Panc1 (cell line): ENCODE measurements at regions not wholly inside any gene's neighbourhood (a gene's known extent, or its start where the extent isn't known, plus 50 kb on each side); places are given as distances from the start of the nearest gene placed in this dataset.

Experiments
- ATAC-seq: fragments of 200-7000 bp; cut with Tn5 transposase; 2 replicates; pipeline ENCODE4 v1.9.1; 2020; ENCODE audit warnings: mild to moderate bottlenecking, moderate library complexity
- BruUV-seq: library from RNA; stranded (reverse); fragments of 400-500 nt; replicated peaks from 2 replicates; lab custom pipeline; 2021; lab: Mats Ljungman, UMichigan
- CTCF ChIA-PET: fragments of 300-600 bp; sonication (Branson Sonifier 250); formaldehyde crosslinking; loops from one replicate; lab custom pipeline; 2022; ENCODE audit warnings: antibody characterized with exemption; lab: Charles Lee
- POLR2A ChIA-PET: fragments of 300-600 bp; sonication (Branson Sonifier 250); formaldehyde crosslinking; loops from one replicate; lab custom pipeline; 2022; ENCODE audit warnings: antibody characterized with exemption; lab: Charles Lee
- DNase-seq: peaks from one replicate; pipeline ENCODE4 v3.0.0-alpha.2; 2010; ENCODE audit warnings: low read depth, low spot score
- H3K27ac ChIP-seq: 2 replicates; pipeline ENCODE4 v1.5.1; 2011; ENCODE audit warnings: mild to moderate bottlenecking, low read length, inconsistent platforms
- H3K27me3 ChIP-seq: fragments of 200-500 bp; sonication (Bioruptor generic); 2 replicates; pipeline ENCODE4 v1.6.0; 2014; ENCODE audit warnings: low read length, inconsistent platforms; ENCODE audit not compliant: control insufficient read depth, insufficient read depth
- H3K36me3 ChIP-seq: fragments of 200-500 bp; sonication (Bioruptor generic); 2 replicates; pipeline ENCODE4 v1.5.1; 2014; ENCODE audit warnings: inconsistent platforms, mild to moderate bottlenecking, low read length, moderate library complexity; ENCODE audit not compliant: control insufficient read depth, insufficient read depth
- H3K4me1 ChIP-seq: 2 replicates; pipeline ENCODE4 v1.5.1; 2011; ENCODE audit warnings: inconsistent platforms, mild to moderate bottlenecking, low read length, moderate library complexity; ENCODE audit not compliant: control insufficient read depth, insufficient read depth
- H3K4me3 ChIP-seq, 2 experiments: 2 replicates each; pipeline ENCODE4 v1.5.1; 2011 to 2012; ENCODE audit warnings: low read depth in 2 of 2, low read length in 2 of 2, mild to moderate bottlenecking in 2 of 2, inconsistent platforms in 1 of 2, moderate library complexity in 1 of 2
- H3K9me3 ChIP-seq: fragments of 200-500 bp; sonication (Bioruptor generic); 2 replicates; pipeline ENCODE4 v1.5.1; 2014; ENCODE audit warnings: low read depth, mild to moderate bottlenecking, inconsistent platforms, low read length, moderate library complexity; ENCODE audit not compliant: control insufficient read depth, insufficient read depth
- CTCF ChIP-seq: fragments of 450-650 bp; IDR thresholded peaks from 2 replicates; pipeline ENCODE4 v1.5.1; 2017; ENCODE audit warnings: mild to moderate bottlenecking
- POLR2AphosphoS5 ChIP-seq: IDR thresholded peaks from 2 replicates; pipeline ENCODE4 v1.6.1; 2012; ENCODE audit warnings: mild to moderate bottlenecking, low read depth, low read length, moderate library complexity
- REST ChIP-seq, 2 experiments: IDR thresholded peaks; 2 replicates each; pipeline ENCODE4 v1.6.1; 2011 to 2012; ENCODE audit warnings: low read depth in 2 of 2, control low read depth in 1 of 2, low read length in 1 of 2, mild to moderate bottlenecking in 1 of 2, moderate library complexity in 1 of 2; ENCODE audit not compliant: insufficient read depth in 1 of 2
- SIN3A ChIP-seq: IDR thresholded peaks from 2 replicates; pipeline ENCODE4 v1.6.1; 2012; ENCODE audit warnings: low read depth, mild to moderate bottlenecking, low read length, moderate library complexity, borderline replicate concordance; ENCODE audit not compliant: insufficient read depth
- TCF7L2 ChIP-seq: IDR thresholded peaks from 2 replicates; pipeline ENCODE4 v1.6.1; 2011; ENCODE audit warnings: mild to moderate bottlenecking, low read depth, low read length, inconsistent platforms
- in situ Hi-C: cut with HindIII; loops from 2 replicates; pipeline ENCODE4 v1.10.0; 2016; ENCODE audit warnings: low sequenced_read_pairs, low pct_unique_long_range_greater_than_20kb
- intact Hi-C: fragments of 100-400 bp; cut with micrococcal nuclease; formaldehyde crosslinking; loops from one replicate; pipeline ENCODE4 v1.10.0; 2022; ENCODE audit not compliant: unreplicated experiment

- DNase-seq = no peak
- ChIA-PET CTCF (no interaction called here), POLR2A (no interaction called here)
- H3K27ac ChIP-seq = no peak overlapping the region
- in situ Hi-C loops = no loop called here
- intact Hi-C loops = no loop called here
- H3K36me3 ChIP-seq = no peaks in the 10 kb centered on the region
- no peaks in the 10 kb centered on the region for H3K27me3 ChIP-seq
- no peak overlapping the region for H3K4me3 ChIP-seq
- no TSS peak for BruUV-seq
- no peak for ATAC-seq
- H3K4me1 ChIP-seq = no peaks in the 10 kb centered on the region
- H3K9me3 ChIP-seq = no peaks in the 10 kb centered on the region
- TF ChIP-seq REST (IDR thresholded peaks at IDR 0.05; ENCODE audit: insufficient read depth in 1 of 2, low read depth in 2 of 2, low read length in 1 of 2) (no peak), SIN3A (no peak), CTCF (no peak), TCF7L2 (no peak), POLR2AphosphoS5 (no peak)
These were observed 579.5 kb downstream of the RBFOX1 start for GRCh38 chr16:7912132-7912531.

- Histone ChIP-seq H3K27me3 (no peaks in the 10 kb centered on the region), H3K4me1 (no peaks in the 10 kb centered on the region), H3K4me3 (no peak overlapping the region), H3K9me3 (no peaks in the 10 kb centered on the region), H3K27ac (no peak overlapping the region), H3K36me3 (no peaks in the 10 kb centered on the region)
- intact Hi-C loops (no loop called here), in situ Hi-C loops (no loop called here)
- no TSS peak for BruUV-seq
- TF ChIP-seq CTCF (no peak), TCF7L2 (no peak), POLR2AphosphoS5 (no peak), REST (IDR thresholded peaks at IDR 0.05; ENCODE audit: insufficient read depth in 1 of 2, low read depth in 2 of 2, low read length in 1 of 2) (no peak), SIN3A (no peak)
- CTCF ChIA-PET = no interaction called here
- ATAC-seq (no peak), DNase-seq (no peak)
- POLR2A ChIA-PET = no interaction called here
These were observed 577.5 kb downstream of the RBFOX1 start for GRCh38 chr16:7910116-7910515.
